ENCODE measurements at regions not wholly inside any gene's neighbourhood (a gene's known extent, or its start where the extent isn't known, plus 50 kb on each side); places are given as distances from the start of the nearest gene placed in this dataset.

GRCh38 chr15:87343966-87344365 is 912.6 kb downstream of the NTRK3 start:
- no peak overlapping the region for H4K8ac ChIP-seq (ENCODE audit: extremely low read depth, insufficient read depth, low read length)
- no peaks in the 10 kb centered on the region for H3K23me2 ChIP-seq (ENCODE audit: low read depth, low read length)
- H2BK20ac ChIP-seq (ENCODE audit: low read length), result no peak overlapping the region
- TF ChIP-seq ASH2L (IDR thresholded peaks at IDR 0.05; ENCODE audit: low read length) (no peak), CTCF (IDR thresholded peaks at IDR 0.05; ENCODE audit: control extremely low read depth in 1 of 3, insufficient read depth in 1 of 3, low read depth in 1 of 3, low read length in 3 of 3) (no peak), SIX5 (IDR thresholded peaks at IDR 0.05; ENCODE audit: low read depth, low read length) (no peak), CHD1 (IDR thresholded peaks at IDR 0.05; ENCODE audit: low read depth, low read length) (no peak), YY1 (IDR thresholded peaks at IDR 0.05; ENCODE audit: low read depth, low read length) (no peak), FOSL1 (IDR thresholded peaks at IDR 0.05; ENCODE audit: insufficient read depth, low read depth, low read length) (no peak), SRF (IDR thresholded peaks at IDR 0.05; ENCODE audit: low read depth, low read length) (no peak), CBX8 (IDR thresholded peaks at IDR 0.05; ENCODE audit: borderline replicate concordance, low read depth, low read length) (no peak), BRCA1 (IDR thresholded peaks at IDR 0.05; ENCODE audit: low read depth, low read length) (no peak)
- H2AFZ ChIP-seq (ENCODE audit: low read length), result no peak overlapping the region
- no peak overlapping the region for H4K91ac ChIP-seq (replicated peaks; ENCODE audit: insufficient read length, low read length)
- ChIA-PET POLR2A (ENCODE audit: partially characterized antibody) (no interaction called here), CTCF (ENCODE audit: partially characterized antibody) (interaction anchor here (0.9 kb wide), 1 partner anchor 70 kb away, joined by 3 read pairs; no protein-coding TSS in a partner anchor)
- no peaks in the 10 kb centered on the region for H3K36me3 ChIP-seq (ENCODE audit: control insufficient read depth in 2 of 4, insufficient read depth in 4 of 4, low read length in 3 of 4)
- DNase-seq (ENCODE audit: low read depth in 1 of 2, low spot score in 2 of 2) (no peak), FAIRE-seq (no peak)
- no peak overlapping the region for H3K4me3 ChIP-seq (ENCODE audit: extremely low read depth in 1 of 4, insufficient read depth in 2 of 4, low read depth in 3 of 4, low read length in 4 of 4)
- H3K14ac ChIP-seq (ENCODE audit: insufficient read length), result no peak overlapping the region
- no peaks in the 10 kb centered on the region for H4K20me1 ChIP-seq (replicated peaks in 1 of 2; ENCODE audit: control insufficient read depth in 1 of 2, insufficient read depth in 2 of 2, low read length in 2 of 2)
- no peak overlapping the region for H3K56ac ChIP-seq (replicated peaks; ENCODE audit: insufficient read length, low read depth, low read length)
- no peak overlapping the region for H3K4ac ChIP-seq (replicated peaks; ENCODE audit: insufficient read length, low read depth, low read length)
- no peaks in the 10 kb centered on the region for H3K79me2 ChIP-seq (ENCODE audit: control insufficient read depth in 1 of 2, insufficient read depth in 2 of 2, low read length in 2 of 2)
- peaks cover 0 to 1% (median 0%) of the 10 kb centered on the region in 4 experiments; a peak in 1 of 7 replicates for H3K27me3 ChIP-seq (replicated peaks in 1 of 4; ENCODE audit: control insufficient read depth in 3 of 4, extremely low read depth in 1 of 4, insufficient read depth in 3 of 4, low read length in 3 of 4)
- H3K18ac ChIP-seq (ENCODE audit: extremely low read depth, low read length), result no peak overlapping the region
- no peak overlapping the region for H3K27ac ChIP-seq (ENCODE audit: low read depth, low read length)
- WGBS, 2 experiments (ENCODE audit: extremely low coverage in 1 of 2, insufficient coverage in 1 of 2, insufficient read length in 1 of 2, insufficient replicate concordance in 2 of 2, low coverage in 1 of 2, low lambda C conversion rate in 2 of 2, missing lambda C conversion rate in 1 of 2), result 93% methylated on average over 3 of the region's 3 CpGs; no CpG with 5 or more reads in 1 of the 2 experiments
- H2BK5ac ChIP-seq (ENCODE audit: low read depth, low read length), result no peak overlapping the region
- H3K9ac ChIP-seq (replicated peaks in 1 of 4; ENCODE audit: extremely low read depth in 1 of 4, low read depth in 3 of 4, low read length in 3 of 4), result no peak overlapping the region
- H4K5ac ChIP-seq (ENCODE audit: insufficient read length, low read depth, low read length), result no peak overlapping the region
- no peak overlapping the region for H2BK120ac ChIP-seq (replicated peaks; ENCODE audit: low read depth, low read length)
- H2BK12ac ChIP-seq (ENCODE audit: low read depth, low read length), result no peak overlapping the region
- no peaks in the 10 kb centered on the region for H3K79me1 ChIP-seq (ENCODE audit: low read depth, low read length)
- no peak overlapping the region for H2AK5ac ChIP-seq (ENCODE audit: low read depth, low read length)
- H3K23ac ChIP-seq (ENCODE audit: insufficient read length), result no peak overlapping the region
- H3K4me1 ChIP-seq (replicated peaks in 1 of 4; ENCODE audit: control insufficient read depth in 3 of 4, insufficient read depth in 4 of 4, low read length in 3 of 4), result no peaks in the 10 kb centered on the region
- H3K4me2 ChIP-seq (ENCODE audit: insufficient read depth in 1 of 2, low read depth in 2 of 2, low read length in 2 of 2), result no peak overlapping the region
- H2BK15ac ChIP-seq (ENCODE audit: low read length), result no peak overlapping the region
- no peaks in the 10 kb centered on the region for H3K9me3 ChIP-seq (ENCODE audit: insufficient read depth in 2 of 2, low read depth in 1 of 2, low read length in 1 of 2)
